Gastroesophageal sphincter (tissue), 3 donors: ENCODE measurements at regions not wholly inside any gene's neighbourhood (a gene's known extent, or its start where the extent isn't known, plus 50 kb on each side); places are given as distances from the start of the nearest gene placed in this dataset.

Source experiments
- POLR2A ChIP-seq, 2 donors: fragments of 450-650 bp; IDR thresholded peaks; one replicate each; pipeline ENCODE4 v1.6.1; 2017; ENCODE audit warnings: antibody characterized with exemption in 2 of 2, mild to moderate bottlenecking in 2 of 2, moderate library complexity in 1 of 2
- POLR2AphosphoS5 ChIP-seq: sonication (generic); formaldehyde crosslinking; IDR thresholded peaks from one replicate; pipeline ENCODE4 v1.6.1; 2017; ENCODE audit warnings: antibody characterized with exemption
- TF ChIP-seq, protein P1 (sequence below), 4 experiments: fragments of 200-600 bp in 2 of 4; fragments of 450-650 bp in 2 of 4; sonication (generic) in 1 of 4; IDR thresholded peaks; one replicate each; pipeline ENCODE4 v1.5.1; 2017 to 2019; ENCODE audit warnings: antibody characterized with exemption in 4 of 4, mild to moderate bottlenecking in 2 of 4, moderate library complexity in 2 of 4

DNA sequence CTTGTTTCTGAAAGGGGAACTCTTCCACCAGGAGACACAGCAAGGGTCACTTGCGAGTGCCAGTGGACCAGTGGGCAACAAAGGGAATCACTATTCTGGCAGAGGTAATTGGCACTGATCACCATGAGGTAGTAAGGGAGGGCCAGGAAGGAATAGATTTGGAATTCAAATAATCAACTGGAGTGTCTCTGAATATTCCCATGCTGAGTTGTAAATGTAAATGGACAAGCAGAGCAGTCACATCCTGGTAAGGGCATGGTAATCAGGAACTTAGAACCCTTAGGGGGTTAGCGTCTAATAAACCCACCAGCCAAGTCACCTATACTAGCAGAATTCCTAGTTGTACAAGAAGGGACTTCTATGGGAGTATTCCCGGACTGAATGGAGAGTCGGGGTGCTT lies 178.5 kb upstream of the UGT8 start:
- TF ChIP-seq, protein P1, sequence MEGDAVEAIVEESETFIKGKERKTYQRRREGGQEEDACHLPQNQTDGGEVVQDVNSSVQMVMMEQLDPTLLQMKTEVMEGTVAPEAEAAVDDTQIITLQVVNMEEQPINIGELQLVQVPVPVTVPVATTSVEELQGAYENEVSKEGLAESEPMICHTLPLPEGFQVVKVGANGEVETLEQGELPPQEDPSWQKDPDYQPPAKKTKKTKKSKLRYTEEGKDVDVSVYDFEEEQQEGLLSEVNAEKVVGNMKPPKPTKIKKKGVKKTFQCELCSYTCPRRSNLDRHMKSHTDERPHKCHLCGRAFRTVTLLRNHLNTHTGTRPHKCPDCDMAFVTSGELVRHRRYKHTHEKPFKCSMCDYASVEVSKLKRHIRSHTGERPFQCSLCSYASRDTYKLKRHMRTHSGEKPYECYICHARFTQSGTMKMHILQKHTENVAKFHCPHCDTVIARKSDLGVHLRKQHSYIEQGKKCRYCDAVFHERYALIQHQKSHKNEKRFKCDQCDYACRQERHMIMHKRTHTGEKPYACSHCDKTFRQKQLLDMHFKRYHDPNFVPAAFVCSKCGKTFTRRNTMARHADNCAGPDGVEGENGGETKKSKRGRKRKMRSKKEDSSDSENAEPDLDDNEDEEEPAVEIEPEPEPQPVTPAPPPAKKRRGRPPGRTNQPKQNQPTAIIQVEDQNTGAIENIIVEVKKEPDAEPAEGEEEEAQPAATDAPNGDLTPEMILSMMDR (IDR thresholded peaks at IDR 0.05): no peak
- TF ChIP-seq POLR2A (IDR thresholded peaks at IDR 0.05): no peak
- TF ChIP-seq POLR2AphosphoS5: no peak
